ENCODE measurements at regions not wholly inside any gene's neighbourhood (a gene's known extent, or its start where the extent isn't known, plus 50 kb on each side); places are given as distances from the start of the nearest gene placed in this dataset.

DNA sequence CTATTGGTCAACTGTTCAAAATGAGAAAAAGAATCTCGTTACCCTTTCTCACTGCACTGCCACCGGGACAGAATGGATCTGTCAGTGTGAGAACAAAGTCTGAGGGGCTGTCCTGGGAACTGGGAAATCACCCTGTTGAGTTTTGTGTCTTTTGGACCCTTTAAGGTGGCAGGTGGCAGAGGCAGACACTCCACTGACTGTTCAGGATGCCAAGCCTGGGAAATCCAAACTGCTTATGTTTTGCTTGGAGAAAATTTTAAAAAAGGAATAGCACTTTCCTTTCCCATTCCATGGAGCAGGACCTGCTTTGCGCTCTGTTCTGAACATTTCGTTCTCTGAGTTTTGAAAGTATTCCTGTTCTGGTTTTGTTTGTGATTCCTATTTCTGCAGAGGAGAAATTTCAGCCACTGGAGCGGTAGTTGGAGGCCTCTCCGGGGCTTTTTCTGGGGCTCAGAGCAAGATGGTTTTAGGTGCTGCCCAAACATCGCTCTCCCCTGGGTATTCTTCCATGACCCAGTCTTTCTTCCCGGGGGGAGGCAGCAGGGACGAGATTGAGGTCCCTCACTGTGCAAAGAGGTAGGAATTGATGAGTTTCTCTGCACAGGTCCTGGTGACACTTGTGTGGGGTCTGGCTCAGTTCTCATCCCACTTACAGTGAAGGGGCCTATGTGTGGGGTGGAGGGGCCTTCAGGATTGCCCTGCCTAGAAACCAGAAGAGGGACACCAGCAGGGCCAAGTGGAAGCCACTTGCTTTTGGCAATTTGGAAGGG, 138.5 kb upstream of the SYT13 start:
- Mint-ChIP-seq H3K27me3 (ENCODE audit: unreplicated experiment) (peaks cover 39% of the 10 kb centered on the region), H3K36me3 (ENCODE audit: unreplicated experiment) (no peaks in the 10 kb centered on the region), H3K4me1 (ENCODE audit: unreplicated experiment) (peaks cover 2% of the 10 kb centered on the region), H3K9me3 (ENCODE audit: unreplicated experiment) (no peaks in the 10 kb centered on the region), H3K4me3 (ENCODE audit: unreplicated experiment) (no peak overlapping the region), H3K27ac (ENCODE audit: unreplicated experiment) (no peak overlapping the region)
- no peak for TF ChIP-seq CTCF (IDR thresholded peaks at IDR 0.05)
- DNase-seq (ENCODE audit: extremely low spot score, unreplicated experiment), result no peak

DNA sequence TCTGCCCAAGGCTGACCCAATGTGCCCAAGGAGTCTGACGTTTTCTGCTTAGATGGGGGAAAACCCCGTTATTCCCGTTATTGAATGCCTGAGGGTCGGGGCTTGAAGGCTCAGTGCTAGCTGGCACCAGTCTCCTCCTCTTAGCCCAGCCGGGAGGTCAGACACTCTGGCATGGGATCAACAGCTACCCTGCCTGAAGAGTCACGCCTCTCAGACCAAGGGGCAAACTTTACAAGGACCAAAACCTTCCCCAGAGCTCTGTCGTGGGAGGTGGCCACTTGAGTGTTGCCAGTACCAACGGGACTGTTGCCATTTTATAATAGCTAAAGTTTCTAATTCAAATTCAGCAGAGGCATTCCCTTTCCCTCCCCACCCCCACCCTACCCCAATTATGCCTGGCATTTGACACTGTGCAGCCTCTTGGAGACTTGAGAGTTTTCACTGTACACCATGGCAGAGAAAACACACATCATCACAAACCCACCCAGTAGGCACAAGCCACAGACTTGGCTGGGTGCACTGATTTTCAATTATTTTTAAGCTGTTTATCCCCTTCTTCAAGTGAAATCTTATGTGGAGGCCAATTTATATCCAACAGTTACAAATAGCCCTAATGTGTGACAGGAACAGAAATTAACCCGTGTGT, 137.5 kb upstream of the SYT13 start:
- Mint-ChIP-seq H3K36me3 (ENCODE audit: unreplicated experiment) (no peaks in the 10 kb centered on the region), H3K9me3 (ENCODE audit: unreplicated experiment) (no peaks in the 10 kb centered on the region), H3K4me3 (ENCODE audit: unreplicated experiment) (no peak overlapping the region), H3K27ac (ENCODE audit: unreplicated experiment) (no peak overlapping the region), H3K4me1 (ENCODE audit: unreplicated experiment) (peaks cover 2% of the 10 kb centered on the region), H3K27me3 (ENCODE audit: unreplicated experiment) (peaks cover 31% of the 10 kb centered on the region)
- DNase-seq (ENCODE audit: extremely low spot score, unreplicated experiment), result no peak
- TF ChIP-seq CTCF (IDR thresholded peaks at IDR 0.05), result no peak

- no peak overlapping the region for H3K4me3 Mint-ChIP-seq (ENCODE audit: unreplicated experiment)
- peaks cover 2% of the 10 kb centered on the region for H3K4me1 Mint-ChIP-seq (ENCODE audit: unreplicated experiment)
- no peaks in the 10 kb centered on the region for H3K36me3 Mint-ChIP-seq (ENCODE audit: unreplicated experiment)
- no peak for TF ChIP-seq CTCF (IDR thresholded peaks at IDR 0.05)
- DNase-seq (ENCODE audit: extremely low spot score, unreplicated experiment), result no peak
- H3K27me3 Mint-ChIP-seq (ENCODE audit: unreplicated experiment), result peaks cover 32% of the 10 kb centered on the region
- H3K27ac Mint-ChIP-seq (ENCODE audit: unreplicated experiment), result no peak overlapping the region
- no peaks in the 10 kb centered on the region for H3K9me3 Mint-ChIP-seq (ENCODE audit: unreplicated experiment)
Observed at GRCh38 chr11:45423036-45423435, 136.9 kb upstream of the SYT13 start.

- DNase-seq (ENCODE audit: extremely low spot score, unreplicated experiment), result no peak
- Mint-ChIP-seq H3K4me3 (ENCODE audit: unreplicated experiment) (no peak overlapping the region), H3K27ac (ENCODE audit: unreplicated experiment) (no peak overlapping the region), H3K27me3 (ENCODE audit: unreplicated experiment) (peaks cover 6% of the 10 kb centered on the region), H3K4me1 (ENCODE audit: unreplicated experiment) (peaks cover 32% of the 10 kb centered on the region), H3K9me3 (ENCODE audit: unreplicated experiment) (no peaks in the 10 kb centered on the region), H3K36me3 (ENCODE audit: unreplicated experiment) (no peaks in the 10 kb centered on the region)
- TF ChIP-seq CTCF (IDR thresholded peaks at IDR 0.05), result no peak
Observed at GRCh38 chr11:45414088-45414487, 127.9 kb upstream of the SYT13 start.

DNA sequence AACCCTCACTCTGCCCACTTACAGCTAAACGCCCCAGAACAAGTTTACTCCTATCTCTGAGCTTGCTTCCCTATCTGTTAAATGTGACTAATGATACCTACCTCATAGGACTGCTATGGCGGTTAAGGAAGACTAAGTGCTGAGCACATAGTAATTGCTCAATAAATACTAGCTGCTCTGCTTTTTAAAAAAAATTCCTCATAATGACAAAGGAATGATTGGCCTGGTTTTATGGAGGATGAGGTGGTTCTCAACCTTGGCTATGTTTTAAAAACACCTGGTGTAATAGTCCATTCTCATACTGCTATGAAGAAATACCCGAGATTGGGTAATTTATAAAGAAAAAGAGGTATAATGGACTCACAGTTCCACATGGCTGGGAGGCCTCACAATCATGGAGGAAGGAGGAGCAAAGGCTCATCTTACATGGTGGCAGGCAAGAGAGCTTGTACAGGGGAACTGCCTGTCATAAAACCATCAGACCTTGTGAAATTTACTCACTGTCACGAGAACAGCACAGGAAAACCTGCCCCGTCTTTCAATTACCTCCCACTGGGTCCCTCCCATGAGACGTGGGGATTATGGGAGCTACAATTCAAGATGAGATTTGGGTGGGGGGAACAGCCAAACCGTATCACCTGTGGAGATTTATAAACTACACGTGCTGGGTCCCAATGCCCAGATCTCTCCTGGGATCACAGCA, 127.2 kb upstream of the SYT13 start:
- Mint-ChIP-seq H3K36me3 (ENCODE audit: unreplicated experiment) (no peaks in the 10 kb centered on the region), H3K27me3 (ENCODE audit: unreplicated experiment) (peaks cover 5% of the 10 kb centered on the region), H3K4me1 (ENCODE audit: unreplicated experiment) (peaks cover 32% of the 10 kb centered on the region), H3K27ac (ENCODE audit: unreplicated experiment) (no peak overlapping the region), H3K4me3 (ENCODE audit: unreplicated experiment) (no peak overlapping the region), H3K9me3 (ENCODE audit: unreplicated experiment) (no peaks in the 10 kb centered on the region)
- no peak for TF ChIP-seq CTCF (IDR thresholded peaks at IDR 0.05)
- no peak for DNase-seq (ENCODE audit: extremely low spot score, unreplicated experiment)

Measured in osteocyte (in vitro differentiated cells).